DND-41 (cell line): ENCODE measurements at regions not wholly inside any gene's neighbourhood (a gene's known extent, or its start where the extent isn't known, plus 50 kb on each side); places are given as distances from the start of the nearest gene placed in this dataset.

Experiments used
- ATAC-seq: fragments of 200-7000 bp; cut with Tn5 transposase; 3 replicates; pipeline ENCODE4 v1.9.1; 2021; ENCODE audit warnings: low read depth; ENCODE audit not compliant: insufficient read depth
- DNase-seq: peaks from one replicate; pipeline ENCODE4 v3.0.0-alpha.2; 2020
- H2AFZ ChIP-seq: 2 replicates; pipeline ENCODE4 v1.6.0; 2012; ENCODE audit warnings: low read depth, low read length
- H3K27ac ChIP-seq: 2 replicates; pipeline ENCODE4 v1.5.1; 2012; ENCODE audit warnings: low read length, inconsistent platforms
- H3K27me3 ChIP-seq: fragments of 200-600 bp; sonication (generic); 2 replicates; pipeline ENCODE4 v1.6.0; 2012; ENCODE audit warnings: low read length, mild to moderate bottlenecking, inconsistent platforms; ENCODE audit not compliant: insufficient read depth, poor library complexity
- H3K36me3 ChIP-seq: 2 replicates; pipeline ENCODE4 v1.5.1; 2012; ENCODE audit warnings: low read length, inconsistent platforms; ENCODE audit not compliant: insufficient read depth
- H3K4me1 ChIP-seq: 2 replicates; pipeline ENCODE4 v1.5.1; 2012; ENCODE audit warnings: mild to moderate bottlenecking, low read length; ENCODE audit not compliant: insufficient read depth
- H3K4me2 ChIP-seq: 2 replicates; pipeline ENCODE4 v1.6.0; 2012; ENCODE audit warnings: mild to moderate bottlenecking, moderate library complexity, low read length, inconsistent platforms; ENCODE audit not compliant: insufficient read depth
- H3K4me3 ChIP-seq, 2 experiments: fragments of 200-600 bp in 1 of 2; shearing (Covaris generic) in 1 of 2; 2 replicates each; pipeline ENCODE4 v1.5.1; 2012 to 2016; ENCODE audit warnings: inconsistent platforms in 2 of 2, low read length in 2 of 2, mild to moderate bottlenecking in 2 of 2, low read depth in 1 of 2, moderate library complexity in 1 of 2
- H3K79me2 ChIP-seq: 2 replicates; pipeline ENCODE4 v1.6.0; 2012; ENCODE audit warnings: low read length, inconsistent platforms; ENCODE audit not compliant: insufficient read depth
- H3K9ac ChIP-seq: 2 replicates; pipeline ENCODE4 v1.6.0; 2012; ENCODE audit warnings: low read depth, mild to moderate bottlenecking, inconsistent platforms, low read length, moderate library complexity
- H3K9me3 ChIP-seq: 2 replicates; pipeline ENCODE4 v1.5.1; 2012; ENCODE audit warnings: low read length, moderate library complexity, mild to moderate bottlenecking, inconsistent platforms; ENCODE audit not compliant: insufficient read depth, severe bottlenecking
- H4K20me1 ChIP-seq: 2 replicates; pipeline ENCODE4 v1.6.0; 2012; ENCODE audit warnings: low read length; ENCODE audit not compliant: insufficient read depth
- CTCF ChIP-seq: IDR thresholded peaks from 2 replicates; pipeline ENCODE4 v1.5.1; 2012; ENCODE audit warnings: borderline replicate concordance, low read length, moderate library complexity, mild to moderate bottlenecking; ENCODE audit not compliant: poor library complexity, severe bottlenecking; ENCODE audit errors: extremely low read depth
- EZH2 ChIP-seq: IDR thresholded peaks from 3 replicates; pipeline ENCODE4 v1.6.1; 2012; ENCODE audit warnings: borderline replicate concordance, low read depth, mild to moderate bottlenecking, moderate library complexity, low read length, inconsistent platforms; ENCODE audit not compliant: severe bottlenecking

GRCh38 chr16:35516551-35516950 is 2057.1 kb downstream of the TP53TG3F start:
- H3K9me3 ChIP-seq: peaks cover 21% of the 10 kb centered on the region
- no peak overlapping the region for H3K9ac ChIP-seq
- H3K79me2 ChIP-seq: no peaks in the 10 kb centered on the region
- peak; percentile 28 for DNase-seq
- no peak overlapping the region for H3K27ac ChIP-seq
- no peak overlapping the region for H2AFZ ChIP-seq
- ATAC-seq: 0 out of 3 replicates have a peak, but pooled peaks have one; percentile 27
- H3K27me3 ChIP-seq: no peaks in the 10 kb centered on the region
- TF ChIP-seq CTCF (no peak), EZH2 (no peak)
- H3K4me3 ChIP-seq: no peak overlapping the region
- no peak overlapping the region for H3K4me2 ChIP-seq
- no peaks in the 10 kb centered on the region for H4K20me1 ChIP-seq
- no peaks in the 10 kb centered on the region for H3K4me1 ChIP-seq
- H3K36me3 ChIP-seq: no peaks in the 10 kb centered on the region

GRCh38 chr16:35516971-35517370 is 2057.6 kb downstream of the TP53TG3F start:
- Histone ChIP-seq H3K4me2 (no peak overlapping the region), H3K4me1 (no peaks in the 10 kb centered on the region), H3K27me3 (no peaks in the 10 kb centered on the region), H3K27ac (no peak overlapping the region), H4K20me1 (no peaks in the 10 kb centered on the region), H2AFZ (no peak overlapping the region), H3K9me3 (peaks cover 25% of the 10 kb centered on the region), H3K79me2 (no peaks in the 10 kb centered on the region), H3K4me3 (no peak overlapping the region), H3K36me3 (no peaks in the 10 kb centered on the region), H3K9ac (no peak overlapping the region)
- ATAC-seq (no peak), DNase-seq (no peak)
- TF ChIP-seq CTCF (no peak), EZH2 (no peak)

- H3K4me1 ChIP-seq: no peaks in the 10 kb centered on the region
- peaks cover 14% of the 10 kb centered on the region for H3K9me3 ChIP-seq
- DNase-seq: no peak
- no peaks in the 10 kb centered on the region for H4K20me1 ChIP-seq
- H2AFZ ChIP-seq: no peak overlapping the region
- H3K4me2 ChIP-seq: no peak overlapping the region
- H3K27ac ChIP-seq: no peak overlapping the region
- no peaks in the 10 kb centered on the region for H3K79me2 ChIP-seq
- no peak overlapping the region for H3K4me3 ChIP-seq
- TF ChIP-seq CTCF: no peak
- TF ChIP-seq EZH2: no peak
- ATAC-seq: no peak
- no peaks in the 10 kb centered on the region for H3K27me3 ChIP-seq
- no peaks in the 10 kb centered on the region for H3K36me3 ChIP-seq
- no peak overlapping the region for H3K9ac ChIP-seq
These were observed 2064.6 kb downstream of the TP53TG3F start for GRCh38 chr16:35523991-35524390.
